SU-DHL-6 (cell line): ENCODE measurements at regions not wholly inside any gene's neighbourhood (a gene's known extent, or its start where the extent isn't known, plus 50 kb on each side); places are given as distances from the start of the nearest gene placed in this dataset.

Experiments
- H2AFZ ChIP-seq: fragments of 200-600 bp; sonication (generic); 2 replicates; pipeline ENCODE4 v1.6.1; 2014; ENCODE audit warnings: low read depth, mild to moderate bottlenecking, moderate library complexity, mixed read lengths, antibody characterized with exemption, low read length; ENCODE audit not compliant: severe bottlenecking
- H3F3A ChIP-seq: fragments of 200-600 bp; shearing (Covaris generic); 2 replicates; pipeline ENCODE4 v1.6.0; 2016; ENCODE audit warnings: antibody characterized with exemption, mild to moderate bottlenecking; ENCODE audit not compliant: insufficient read depth
- H3K27ac ChIP-seq: fragments of 200-600 bp; sonication (generic); 2 replicates; pipeline ENCODE4 v1.5.1; 2016; ENCODE audit warnings: low read depth, mild to moderate bottlenecking, low read length, moderate library complexity, mixed read lengths
- H3K27me3 ChIP-seq: fragments of 200-600 bp; sonication (generic), shearing (Covaris generic); 2 replicates; pipeline ENCODE4 v1.6.0; 2014; ENCODE audit warnings: mild to moderate bottlenecking, low read length
- H3K36me3 ChIP-seq: fragments of 200-600 bp; sonication (generic); 2 replicates; pipeline ENCODE4 v1.6.1; 2014; ENCODE audit warnings: mild to moderate bottlenecking, low read length, mixed read lengths
- H3K4me2 ChIP-seq: fragments of 300-600, 200-600 bp; shearing (Covaris generic), sonication (generic); 2 replicates; pipeline ENCODE4 v1.6.0; 2014; ENCODE audit warnings: low read length, low read depth, mild to moderate bottlenecking; ENCODE audit not compliant: poor library complexity, severe bottlenecking
- H3K4me3 ChIP-seq: fragments of 200-600 bp; sonication (generic); 2 replicates; pipeline ENCODE4 v1.5.1; 2014; ENCODE audit warnings: antibody characterized with exemption, low read length, mild to moderate bottlenecking, mixed read lengths; ENCODE audit not compliant: insufficient read depth, poor library complexity, severe bottlenecking
- H3K79me2 ChIP-seq: fragments of 200-600 bp; sonication (generic); 2 replicates; pipeline ENCODE4 v1.6.1; 2014; ENCODE audit warnings: mild to moderate bottlenecking, low read length, moderate library complexity; ENCODE audit not compliant: insufficient read depth
- H3K9ac ChIP-seq: fragments of 200-600 bp; sonication (generic); 2 replicates; pipeline ENCODE4 v1.7.0; 2014; ENCODE audit warnings: mild to moderate bottlenecking, low read length
- H3K9me2 ChIP-seq: fragments of 200-600 bp; sonication (generic); replicated peaks from 2 replicates; pipeline ENCODE4 v1.6.1; 2014; ENCODE audit warnings: low read length; ENCODE audit not compliant: insufficient read depth
- H3K9me3 ChIP-seq: fragments of 200-600 bp; sonication (generic); 2 replicates; pipeline ENCODE4 v1.6.1; 2014; ENCODE audit warnings: low read length, mixed read lengths; ENCODE audit not compliant: insufficient read depth
- H4K20me1 ChIP-seq: fragments of 200-600 bp; sonication (generic); 2 replicates; pipeline ENCODE4 v1.6.1; 2014; ENCODE audit warnings: low read depth, mild to moderate bottlenecking, antibody characterized with exemption, low read length, moderate library complexity, mixed read lengths
- EZH2phosphoT487 ChIP-seq: fragments of 200-600 bp; sonication (generic), shearing (Covaris generic); conservative IDR thresholded peaks from 2 replicates; pipeline ENCODE4 v1.6.1; 2018; ENCODE audit warnings: mild to moderate bottlenecking, antibody characterized with exemption, low read length, moderate library complexity, mixed read lengths
- TF ChIP-seq, protein P1 (sequence below): fragments of 200-600 bp; sonication (generic); IDR thresholded peaks from one replicate; pipeline ENCODE4 v1.5.1; 2017; ENCODE audit warnings: antibody characterized with exemption, mild to moderate bottlenecking, low read length, moderate library complexity; ENCODE audit not compliant: insufficient read depth, poor library complexity, severe bottlenecking

DNA sequence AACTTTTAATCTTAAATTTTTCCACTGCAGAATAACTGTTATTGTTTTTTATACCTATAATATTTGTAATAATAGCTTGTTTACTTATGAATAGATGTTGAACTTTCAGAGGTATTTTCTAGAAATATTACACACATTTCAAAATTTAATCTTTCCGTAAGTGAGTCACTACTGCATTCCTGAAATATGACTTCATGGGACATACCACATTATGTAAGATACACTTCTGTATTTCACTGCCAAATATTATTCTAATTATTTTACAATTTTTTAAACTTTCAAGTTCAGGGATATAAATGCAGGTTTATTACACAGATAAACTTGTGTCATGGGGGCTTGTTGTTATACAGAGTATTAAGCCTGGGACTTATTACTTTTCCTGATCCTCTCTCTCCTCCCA, 2220.5 kb downstream of the NCAM2 start:
- no peaks in the 10 kb centered on the region for H3K36me3 ChIP-seq
- H3K9me3 ChIP-seq, result no peaks in the 10 kb centered on the region
- no peaks in the 10 kb centered on the region for H3K9me2 ChIP-seq
- H3K9ac ChIP-seq, result no peak overlapping the region
- H4K20me1 ChIP-seq, result no peaks in the 10 kb centered on the region
- no peaks in the 10 kb centered on the region for H3K79me2 ChIP-seq
- no peaks in the 10 kb centered on the region for H3F3A ChIP-seq
- no peaks in the 10 kb centered on the region for H3K27me3 ChIP-seq
- H3K4me3 ChIP-seq, result no peak overlapping the region
- TF ChIP-seq, protein P1, sequence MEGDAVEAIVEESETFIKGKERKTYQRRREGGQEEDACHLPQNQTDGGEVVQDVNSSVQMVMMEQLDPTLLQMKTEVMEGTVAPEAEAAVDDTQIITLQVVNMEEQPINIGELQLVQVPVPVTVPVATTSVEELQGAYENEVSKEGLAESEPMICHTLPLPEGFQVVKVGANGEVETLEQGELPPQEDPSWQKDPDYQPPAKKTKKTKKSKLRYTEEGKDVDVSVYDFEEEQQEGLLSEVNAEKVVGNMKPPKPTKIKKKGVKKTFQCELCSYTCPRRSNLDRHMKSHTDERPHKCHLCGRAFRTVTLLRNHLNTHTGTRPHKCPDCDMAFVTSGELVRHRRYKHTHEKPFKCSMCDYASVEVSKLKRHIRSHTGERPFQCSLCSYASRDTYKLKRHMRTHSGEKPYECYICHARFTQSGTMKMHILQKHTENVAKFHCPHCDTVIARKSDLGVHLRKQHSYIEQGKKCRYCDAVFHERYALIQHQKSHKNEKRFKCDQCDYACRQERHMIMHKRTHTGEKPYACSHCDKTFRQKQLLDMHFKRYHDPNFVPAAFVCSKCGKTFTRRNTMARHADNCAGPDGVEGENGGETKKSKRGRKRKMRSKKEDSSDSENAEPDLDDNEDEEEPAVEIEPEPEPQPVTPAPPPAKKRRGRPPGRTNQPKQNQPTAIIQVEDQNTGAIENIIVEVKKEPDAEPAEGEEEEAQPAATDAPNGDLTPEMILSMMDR, result no peak
- no peak for TF ChIP-seq EZH2phosphoT487
- no peak overlapping the region for H2AFZ ChIP-seq
- no peak overlapping the region for H3K27ac ChIP-seq
- H3K4me2 ChIP-seq, result no peak overlapping the region

DNA sequence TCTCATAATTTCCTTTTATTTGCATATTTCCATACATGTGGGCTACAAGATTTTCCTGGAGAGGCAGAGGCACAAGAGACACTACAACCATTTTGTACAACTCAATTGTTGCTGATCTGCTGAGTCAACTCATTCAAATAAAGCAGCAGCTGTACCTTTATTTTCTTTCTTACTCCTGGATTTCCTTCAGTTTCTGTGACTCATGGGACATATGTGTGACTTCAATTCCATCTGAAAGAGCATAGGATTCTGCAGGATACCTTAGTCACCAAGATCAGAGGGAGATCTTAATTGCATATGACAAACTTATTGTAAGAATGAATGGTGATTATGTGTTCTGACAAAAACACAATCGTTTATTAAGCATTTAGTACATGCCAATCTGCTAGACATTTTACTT, 2219.4 kb downstream of the NCAM2 start:
- no peaks in the 10 kb centered on the region for H3K36me3 ChIP-seq
- no peaks in the 10 kb centered on the region for H3K27me3 ChIP-seq
- peaks cover 9% of the 10 kb centered on the region; the same call in 1 of the 2 replicates for H3K9me3 ChIP-seq
- no peak overlapping the region for H3K4me3 ChIP-seq
- no peaks in the 10 kb centered on the region for H3F3A ChIP-seq
- no peak overlapping the region for H3K4me2 ChIP-seq
- H4K20me1 ChIP-seq, result no peaks in the 10 kb centered on the region
- H2AFZ ChIP-seq, result no peak overlapping the region
- H3K9ac ChIP-seq, result no peak overlapping the region
- no peak overlapping the region for H3K27ac ChIP-seq
- TF ChIP-seq, protein P1, result no peak
- TF ChIP-seq EZH2phosphoT487, result no peak
- H3K79me2 ChIP-seq, result no peaks in the 10 kb centered on the region
- no peaks in the 10 kb centered on the region for H3K9me2 ChIP-seq

DNA sequence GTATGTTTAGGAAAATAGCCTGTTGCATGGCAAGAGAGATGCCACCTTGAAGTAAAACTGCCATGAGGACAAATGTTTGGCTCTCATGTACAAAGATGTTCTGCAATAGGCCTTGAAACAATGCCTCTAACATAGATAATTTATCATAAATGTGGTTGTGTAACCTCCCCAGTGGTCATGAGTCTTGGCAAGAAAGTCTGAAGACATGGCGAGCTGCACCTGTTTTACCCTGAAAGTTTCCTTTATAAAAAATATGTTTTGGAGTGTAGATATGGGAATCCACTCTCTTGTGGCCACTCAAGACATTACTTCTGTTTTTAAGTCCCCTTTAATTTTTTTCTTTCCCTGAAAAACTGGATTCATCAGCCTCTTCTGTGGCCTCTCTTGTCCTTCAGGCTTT, 2217.1 kb downstream of the NCAM2 start:
- Histone ChIP-seq H3K79me2 (no peaks in the 10 kb centered on the region), H3K9me3 (peaks cover 12% of the 10 kb centered on the region; the same call in 1 of the 2 replicates), H3K9me2 (no peaks in the 10 kb centered on the region), H3F3A (no peaks in the 10 kb centered on the region), H3K4me2 (no peak overlapping the region), H3K27ac (no peak overlapping the region), H3K9ac (no peak overlapping the region), H2AFZ (no peak overlapping the region), H3K27me3 (no peaks in the 10 kb centered on the region), H3K36me3 (no peaks in the 10 kb centered on the region), H4K20me1 (no peaks in the 10 kb centered on the region), H3K4me3 (no peak overlapping the region)
- no peak for TF ChIP-seq EZH2phosphoT487
- TF ChIP-seq, protein P1, result no peak
